ENCODE measurements at regions not wholly inside any gene's neighbourhood (a gene's known extent, or its start where the extent isn't known, plus 50 kb on each side); places are given as distances from the start of the nearest gene placed in this dataset.

DNA sequence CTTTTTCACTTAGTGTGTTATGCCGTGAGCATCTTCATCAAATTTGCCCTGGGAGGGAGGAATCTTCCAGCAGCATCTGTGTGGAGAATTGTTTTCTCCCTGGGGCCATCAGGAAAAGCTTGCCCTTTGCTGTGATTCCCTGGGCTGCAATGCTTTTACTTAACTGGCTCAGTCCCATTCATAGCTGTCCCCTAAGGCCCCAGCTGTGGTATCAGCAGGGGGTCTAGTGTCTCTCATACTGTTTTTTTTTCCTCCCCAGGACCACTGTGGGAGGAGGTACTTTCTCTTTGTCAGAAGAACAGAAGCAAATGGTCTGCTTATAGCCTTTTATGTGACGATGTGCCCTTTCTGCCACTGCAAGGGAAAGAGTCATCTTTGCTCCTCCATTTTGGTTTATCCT lies 176.8 kb upstream of the CELF4 start:
- peaks cover 0 to 2% (median 0%) of the 10 kb centered on the region in 4 donors for H3K4me1 ChIP-seq (ENCODE audit: control insufficient read depth in 4 of 4, insufficient read depth in 4 of 4, low read length in 3 of 4)
- no peaks in the 10 kb centered on the region for H3K9me3 ChIP-seq (ENCODE audit: control insufficient read depth in 4 of 4, low read length in 3 of 4)
- H3K9ac ChIP-seq (ENCODE audit: low read depth in 1 of 2, low read length in 2 of 2): no peak overlapping the region
- H3K27ac ChIP-seq (ENCODE audit: low read depth in 1 of 2, low read length in 2 of 2): no peak overlapping the region
- no peak for DNase-seq (ENCODE audit: low spot score)
- peaks cover 0 to 2% (median 0%) of the 10 kb centered on the region in 4 donors for H3K27me3 ChIP-seq (ENCODE audit: control insufficient read depth in 4 of 4, insufficient read depth in 4 of 4, low read length in 3 of 4)
- TF ChIP-seq FOXA2 (IDR thresholded peaks at IDR 0.05) (no peak), NR2F2 (IDR thresholded peaks at IDR 0.05) (no peak), RXRA (IDR thresholded peaks at IDR 0.05) (no peak), RAD21 (IDR thresholded peaks at IDR 0.05) (no peak), YY1 (IDR thresholded peaks at IDR 0.05) (no peak), HNF4G (IDR thresholded peaks at IDR 0.05) (no peak), JUND (IDR thresholded peaks at IDR 0.05) (no peak), SP1 (IDR thresholded peaks at IDR 0.05) (no peak), FOXA1 (IDR thresholded peaks at IDR 0.05) (no peak), EGR1 (IDR thresholded peaks at IDR 0.05; ENCODE audit: low read depth in 2 of 2) (no peak)
- TF ChIP-seq, protein P1, sequence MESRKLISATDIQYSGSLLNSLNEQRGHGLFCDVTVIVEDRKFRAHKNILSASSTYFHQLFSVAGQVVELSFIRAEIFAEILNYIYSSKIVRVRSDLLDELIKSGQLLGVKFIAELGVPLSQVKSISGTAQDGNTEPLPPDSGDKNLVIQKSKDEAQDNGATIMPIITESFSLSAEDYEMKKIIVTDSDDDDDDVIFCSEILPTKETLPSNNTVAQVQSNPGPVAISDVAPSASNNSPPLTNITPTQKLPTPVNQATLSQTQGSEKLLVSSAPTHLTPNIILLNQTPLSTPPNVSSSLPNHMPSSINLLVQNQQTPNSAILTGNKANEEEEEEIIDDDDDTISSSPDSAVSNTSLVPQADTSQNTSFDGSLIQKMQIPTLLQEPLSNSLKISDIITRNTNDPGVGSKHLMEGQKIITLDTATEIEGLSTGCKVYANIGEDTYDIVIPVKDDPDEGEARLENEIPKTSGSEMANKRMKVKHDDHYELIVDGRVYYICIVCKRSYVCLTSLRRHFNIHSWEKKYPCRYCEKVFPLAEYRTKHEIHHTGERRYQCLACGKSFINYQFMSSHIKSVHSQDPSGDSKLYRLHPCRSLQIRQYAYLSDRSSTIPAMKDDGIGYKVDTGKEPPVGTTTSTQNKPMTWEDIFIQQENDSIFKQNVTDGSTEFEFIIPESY (IDR thresholded peaks at IDR 0.05): no peak
- TF ChIP-seq, protein P2, sequence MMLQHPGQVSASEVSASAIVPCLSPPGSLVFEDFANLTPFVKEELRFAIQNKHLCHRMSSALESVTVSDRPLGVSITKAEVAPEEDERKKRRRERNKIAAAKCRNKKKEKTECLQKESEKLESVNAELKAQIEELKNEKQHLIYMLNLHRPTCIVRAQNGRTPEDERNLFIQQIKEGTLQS (IDR thresholded peaks at IDR 0.05): no peak
- TF ChIP-seq, protein P3, sequence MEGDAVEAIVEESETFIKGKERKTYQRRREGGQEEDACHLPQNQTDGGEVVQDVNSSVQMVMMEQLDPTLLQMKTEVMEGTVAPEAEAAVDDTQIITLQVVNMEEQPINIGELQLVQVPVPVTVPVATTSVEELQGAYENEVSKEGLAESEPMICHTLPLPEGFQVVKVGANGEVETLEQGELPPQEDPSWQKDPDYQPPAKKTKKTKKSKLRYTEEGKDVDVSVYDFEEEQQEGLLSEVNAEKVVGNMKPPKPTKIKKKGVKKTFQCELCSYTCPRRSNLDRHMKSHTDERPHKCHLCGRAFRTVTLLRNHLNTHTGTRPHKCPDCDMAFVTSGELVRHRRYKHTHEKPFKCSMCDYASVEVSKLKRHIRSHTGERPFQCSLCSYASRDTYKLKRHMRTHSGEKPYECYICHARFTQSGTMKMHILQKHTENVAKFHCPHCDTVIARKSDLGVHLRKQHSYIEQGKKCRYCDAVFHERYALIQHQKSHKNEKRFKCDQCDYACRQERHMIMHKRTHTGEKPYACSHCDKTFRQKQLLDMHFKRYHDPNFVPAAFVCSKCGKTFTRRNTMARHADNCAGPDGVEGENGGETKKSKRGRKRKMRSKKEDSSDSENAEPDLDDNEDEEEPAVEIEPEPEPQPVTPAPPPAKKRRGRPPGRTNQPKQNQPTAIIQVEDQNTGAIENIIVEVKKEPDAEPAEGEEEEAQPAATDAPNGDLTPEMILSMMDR (IDR thresholded peaks at IDR 0.05; ENCODE audit: low read depth, low read length, missing input control): no peak
- 69% methylated on average over 2 of the region's 2 CpGs for WGBS
- H3K36me3 ChIP-seq (ENCODE audit: control insufficient read depth in 4 of 4, insufficient read depth in 3 of 4, low read depth in 1 of 4, low read length in 3 of 4): no peaks in the 10 kb centered on the region
- H3K4me3 ChIP-seq (ENCODE audit: low read depth in 1 of 3, low read length in 3 of 3): no peak overlapping the region

DNA sequence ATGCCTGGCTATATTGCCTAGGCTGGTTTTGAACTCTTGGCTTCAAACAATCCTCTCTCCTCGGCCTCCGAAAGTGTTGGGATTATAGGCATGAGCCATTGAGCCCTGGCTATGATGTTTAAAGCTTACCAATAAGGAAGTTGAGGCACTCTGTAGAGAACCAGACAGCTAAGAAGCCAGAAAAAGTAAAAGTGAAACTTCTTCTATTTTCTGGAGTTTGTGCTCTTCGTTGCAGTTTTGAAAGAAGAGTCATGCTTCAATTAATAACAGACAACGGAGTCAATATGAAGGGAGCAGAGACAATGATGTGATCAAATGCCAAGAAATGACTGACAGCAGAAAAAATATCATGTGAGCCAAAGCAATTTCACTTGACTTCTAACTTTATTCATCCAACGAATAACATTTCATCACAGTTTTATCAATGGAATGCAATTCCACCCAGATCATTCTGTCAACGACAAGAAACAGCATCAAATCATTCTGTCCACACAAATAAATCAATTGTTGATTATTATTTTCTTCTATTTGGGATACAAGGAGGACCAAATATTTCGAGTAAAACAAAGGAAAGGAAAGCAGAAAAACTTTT lies 175.5 kb upstream of the CELF4 start:
- 64% methylated on average over 7 of the region's 7 CpGs for WGBS
- DNase-seq (ENCODE audit: low spot score): no peak
- Histone ChIP-seq H3K4me1 (ENCODE audit: control insufficient read depth in 4 of 4, insufficient read depth in 4 of 4, low read length in 3 of 4) (no peaks in the 10 kb centered on the region), H3K9me3 (ENCODE audit: control insufficient read depth in 4 of 4, low read length in 3 of 4) (peaks cover 0 to 2% (median 0%) of the 10 kb centered on the region in 4 donors), H3K9ac (ENCODE audit: low read depth in 1 of 2, low read length in 2 of 2) (no peak overlapping the region), H3K36me3 (ENCODE audit: control insufficient read depth in 4 of 4, insufficient read depth in 3 of 4, low read depth in 1 of 4, low read length in 3 of 4) (no peaks in the 10 kb centered on the region), H3K4me3 (ENCODE audit: low read depth in 1 of 3, low read length in 3 of 3) (no peak overlapping the region), H3K27ac (ENCODE audit: low read depth in 1 of 2, low read length in 2 of 2) (no peak overlapping the region), H3K27me3 (ENCODE audit: control insufficient read depth in 4 of 4, insufficient read depth in 4 of 4, low read length in 3 of 4) (peaks cover 0 to 2% (median 0%) of the 10 kb centered on the region in 4 donors)
- TF ChIP-seq HNF4A (conservative IDR thresholded peaks at IDR 0.05): no peak
- TF ChIP-seq GABPA (IDR thresholded peaks at IDR 0.05 in 1 of 2, conservative IDR thresholded peaks at IDR 0.05 in 1 of 2): no peak
- TF ChIP-seq YY1 (IDR thresholded peaks at IDR 0.05): no peak
- TF ChIP-seq EGR1 (IDR thresholded peaks at IDR 0.05; ENCODE audit: low read depth in 2 of 2): no peak
- TF ChIP-seq, protein P2 (IDR thresholded peaks at IDR 0.05): no peak
- TF ChIP-seq, protein P4, sequence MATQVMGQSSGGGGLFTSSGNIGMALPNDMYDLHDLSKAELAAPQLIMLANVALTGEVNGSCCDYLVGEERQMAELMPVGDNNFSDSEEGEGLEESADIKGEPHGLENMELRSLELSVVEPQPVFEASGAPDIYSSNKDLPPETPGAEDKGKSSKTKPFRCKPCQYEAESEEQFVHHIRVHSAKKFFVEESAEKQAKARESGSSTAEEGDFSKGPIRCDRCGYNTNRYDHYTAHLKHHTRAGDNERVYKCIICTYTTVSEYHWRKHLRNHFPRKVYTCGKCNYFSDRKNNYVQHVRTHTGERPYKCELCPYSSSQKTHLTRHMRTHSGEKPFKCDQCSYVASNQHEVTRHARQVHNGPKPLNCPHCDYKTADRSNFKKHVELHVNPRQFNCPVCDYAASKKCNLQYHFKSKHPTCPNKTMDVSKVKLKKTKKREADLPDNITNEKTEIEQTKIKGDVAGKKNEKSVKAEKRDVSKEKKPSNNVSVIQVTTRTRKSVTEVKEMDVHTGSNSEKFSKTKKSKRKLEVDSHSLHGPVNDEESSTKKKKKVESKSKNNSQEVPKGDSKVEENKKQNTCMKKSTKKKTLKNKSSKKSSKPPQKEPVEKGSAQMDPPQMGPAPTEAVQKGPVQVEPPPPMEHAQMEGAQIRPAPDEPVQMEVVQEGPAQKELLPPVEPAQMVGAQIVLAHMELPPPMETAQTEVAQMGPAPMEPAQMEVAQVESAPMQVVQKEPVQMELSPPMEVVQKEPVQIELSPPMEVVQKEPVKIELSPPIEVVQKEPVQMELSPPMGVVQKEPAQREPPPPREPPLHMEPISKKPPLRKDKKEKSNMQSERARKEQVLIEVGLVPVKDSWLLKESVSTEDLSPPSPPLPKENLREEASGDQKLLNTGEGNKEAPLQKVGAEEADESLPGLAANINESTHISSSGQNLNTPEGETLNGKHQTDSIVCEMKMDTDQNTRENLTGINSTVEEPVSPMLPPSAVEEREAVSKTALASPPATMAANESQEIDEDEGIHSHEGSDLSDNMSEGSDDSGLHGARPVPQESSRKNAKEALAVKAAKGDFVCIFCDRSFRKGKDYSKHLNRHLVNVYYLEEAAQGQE (IDR thresholded peaks at IDR 0.05): no peak
- no peak for TF ChIP-seq FOXA1 (IDR thresholded peaks at IDR 0.05)
- TF ChIP-seq TAF1 (conservative IDR thresholded peaks at IDR 0.05): no peak

Data from liver (tissue), 8 donors.